ENCODE measurements at regions not wholly inside any gene's neighbourhood (a gene's known extent, or its start where the extent isn't known, plus 50 kb on each side); places are given as distances from the start of the nearest gene placed in this dataset.
"Not testable (repeated sequence)": the region's sequence is repeated elsewhere in the genome, so short reads cannot be mapped to it uniquely, and the experiment has no call there.

GRCh38 chr3:68676136-68676535, 256.2 kb downstream of the TAFA4 start:
- no peak for DNase-seq

- DNase-seq = no peak
These were observed 265.0 kb downstream of the TAFA4 start for GRCh38 chr3:68667346-68667745.

GRCh38 chr3:68666429-68667136, 265.8 kb downstream of the TAFA4 start:
- DNase-seq = no peak

GRCh38 chr3:68664276-68664675, 268.1 kb downstream of the TAFA4 start:
- no peak for DNase-seq

- no peak for DNase-seq
These were observed 270.2 kb downstream of the TAFA4 start for GRCh38 chr3:68662176-68662575.

- DNase-seq = not testable (repeated sequence)
These were observed 281.7 kb downstream of the TAFA4 start for GRCh38 chr3:68650657-68651056.

GRCh38 chr3:68648494-68648893, 283.9 kb downstream of the TAFA4 start:
- no peak for DNase-seq

- no peak for DNase-seq
These were observed 300.3 kb downstream of the TAFA4 start for GRCh38 chr3:68631850-68632545.

GRCh38 chr3:68620211-68620610, 312.1 kb downstream of the TAFA4 start:
- DNase-seq = no peak

GRCh38 chr3:68614087-68614486, 318.3 kb downstream of the TAFA4 start:
- DNase-seq = no peak

- no peak for DNase-seq
These were observed 361.0 kb downstream of the TAFA4 start for GRCh38 chr3:68571321-68571720.

GRCh38 chr3:68560728-68561127, 371.6 kb downstream of the TAFA4 start:
- no peak for DNase-seq

GRCh38 chr3:68535782-68536181, 396.6 kb downstream of the TAFA4 start:
- DNase-seq = no peak

- DNase-seq = no peak
These were observed 409.0 kb downstream of the TAFA4 start for GRCh38 chr3:68523330-68523729.

GRCh38 chr3:68515237-68515636, 417.1 kb downstream of the TAFA4 start:
- DNase-seq = no peak

- no peak for DNase-seq
These were observed 428.1 kb downstream of the TAFA4 start for GRCh38 chr3:68504201-68504600.

GRCh38 chr3:68485845-68486244, 446.5 kb downstream of the TAFA4 start:
- not testable (repeated sequence) for DNase-seq

- no peak for DNase-seq
These were observed 447.3 kb downstream of the TAFA4 start for GRCh38 chr3:68485051-68485450.

GRCh38 chr3:68483601-68484000, 448.7 kb downstream of the TAFA4 start:
- DNase-seq = no peak

GRCh38 chr3:68483041-68483440, 449.3 kb downstream of the TAFA4 start:
- DNase-seq = no peak

- DNase-seq = no peak
These were observed 449.8 kb downstream of the TAFA4 start for GRCh38 chr3:68482565-68482964.

GRCh38 chr3:68479779-68480178, 452.6 kb downstream of the TAFA4 start:
- no peak for DNase-seq

- no peak for DNase-seq
These were observed 463.5 kb downstream of the TAFA4 start for GRCh38 chr3:68468695-68469375.

GRCh38 chr3:68467465-68467864, 464.9 kb downstream of the TAFA4 start:
- no peak for DNase-seq
